Fibroblast of villous mesenchyme (primary cell): ENCODE measurements at regions not wholly inside any gene's neighbourhood (a gene's known extent, or its start where the extent isn't known, plus 50 kb on each side); places are given as distances from the start of the nearest gene placed in this dataset.
"Not testable (repeated sequence)": the region's sequence is repeated elsewhere in the genome, so short reads cannot be mapped to it uniquely, and the experiment has no call there.

Source experiments
- DNase-seq: peaks from one replicate; pipeline ENCODE4 v3.0.0-alpha.2; 2010; ENCODE audit warnings: low read depth
- H3K4me3 ChIP-seq: 2 replicates; pipeline ENCODE4 v1.5.1; 2011; ENCODE audit warnings: low read depth, mild to moderate bottlenecking, low read length
- TF ChIP-seq, protein P1 (sequence below): IDR thresholded peaks from 2 replicates; pipeline ENCODE4 v1.5.1; 2012; ENCODE audit warnings: low read depth, mild to moderate bottlenecking, low read length; ENCODE audit not compliant: insufficient read depth

DNA sequence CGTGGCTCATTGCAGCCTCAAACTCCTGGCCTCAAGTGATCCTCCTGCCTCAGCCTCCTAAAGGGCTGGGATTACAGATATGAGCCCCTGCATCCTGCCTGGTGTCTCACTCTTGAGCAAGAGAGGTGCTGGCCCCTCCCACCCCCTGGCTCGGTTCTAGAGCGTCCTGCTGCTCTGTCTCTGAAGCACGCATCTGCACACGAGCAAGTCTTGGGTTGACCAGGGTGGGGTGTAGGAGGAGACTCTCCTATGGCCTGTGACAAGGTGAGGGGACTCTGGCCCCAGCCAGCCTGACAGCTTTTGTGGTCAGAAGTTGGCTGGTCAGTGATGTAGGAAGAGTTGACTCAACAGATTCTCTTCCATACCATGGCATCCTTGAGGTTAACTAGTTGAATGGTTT is 110.7 kb upstream of the CARD11 start:
- TF ChIP-seq, protein P1, sequence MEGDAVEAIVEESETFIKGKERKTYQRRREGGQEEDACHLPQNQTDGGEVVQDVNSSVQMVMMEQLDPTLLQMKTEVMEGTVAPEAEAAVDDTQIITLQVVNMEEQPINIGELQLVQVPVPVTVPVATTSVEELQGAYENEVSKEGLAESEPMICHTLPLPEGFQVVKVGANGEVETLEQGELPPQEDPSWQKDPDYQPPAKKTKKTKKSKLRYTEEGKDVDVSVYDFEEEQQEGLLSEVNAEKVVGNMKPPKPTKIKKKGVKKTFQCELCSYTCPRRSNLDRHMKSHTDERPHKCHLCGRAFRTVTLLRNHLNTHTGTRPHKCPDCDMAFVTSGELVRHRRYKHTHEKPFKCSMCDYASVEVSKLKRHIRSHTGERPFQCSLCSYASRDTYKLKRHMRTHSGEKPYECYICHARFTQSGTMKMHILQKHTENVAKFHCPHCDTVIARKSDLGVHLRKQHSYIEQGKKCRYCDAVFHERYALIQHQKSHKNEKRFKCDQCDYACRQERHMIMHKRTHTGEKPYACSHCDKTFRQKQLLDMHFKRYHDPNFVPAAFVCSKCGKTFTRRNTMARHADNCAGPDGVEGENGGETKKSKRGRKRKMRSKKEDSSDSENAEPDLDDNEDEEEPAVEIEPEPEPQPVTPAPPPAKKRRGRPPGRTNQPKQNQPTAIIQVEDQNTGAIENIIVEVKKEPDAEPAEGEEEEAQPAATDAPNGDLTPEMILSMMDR, result no peak

DNA sequence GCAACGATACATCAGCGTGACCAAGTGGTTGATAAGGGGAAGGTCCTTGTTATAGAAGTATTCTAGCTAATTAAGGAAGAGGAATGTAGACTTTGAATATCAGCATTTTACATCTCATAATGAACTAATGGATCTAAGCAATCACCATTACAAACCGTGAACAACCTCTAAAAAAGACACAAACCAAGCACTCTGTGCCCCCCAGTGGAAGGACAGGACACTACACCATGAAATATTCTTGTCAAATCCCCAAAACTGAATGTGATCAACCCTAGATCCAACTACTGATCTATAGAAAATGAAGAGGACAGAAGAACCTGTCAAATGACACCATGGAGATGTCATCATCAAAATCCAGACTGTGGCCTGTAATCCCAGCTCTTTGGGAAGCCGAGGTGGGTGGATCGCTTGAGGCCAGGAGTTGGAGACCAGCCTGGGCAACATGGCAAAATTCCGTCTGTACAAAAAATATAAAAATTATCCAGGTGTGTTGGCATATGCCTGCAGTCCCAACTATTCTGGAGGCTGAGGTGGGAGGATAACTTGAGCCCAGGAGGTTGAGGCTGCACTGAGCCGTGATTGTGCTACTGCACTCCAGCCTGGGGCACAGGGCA is 111.3 kb upstream of the CARD11 start:
- H3K4me3 ChIP-seq, result no peak overlapping the region
- TF ChIP-seq, protein P1, result peak; percentile 82
- peak; percentile 55 for DNase-seq

More for the DNA sequence above, 110.7 kb upstream of the CARD11 start:
- H3K4me3 ChIP-seq, result no peak overlapping the region
- no peak for DNase-seq

DNA sequence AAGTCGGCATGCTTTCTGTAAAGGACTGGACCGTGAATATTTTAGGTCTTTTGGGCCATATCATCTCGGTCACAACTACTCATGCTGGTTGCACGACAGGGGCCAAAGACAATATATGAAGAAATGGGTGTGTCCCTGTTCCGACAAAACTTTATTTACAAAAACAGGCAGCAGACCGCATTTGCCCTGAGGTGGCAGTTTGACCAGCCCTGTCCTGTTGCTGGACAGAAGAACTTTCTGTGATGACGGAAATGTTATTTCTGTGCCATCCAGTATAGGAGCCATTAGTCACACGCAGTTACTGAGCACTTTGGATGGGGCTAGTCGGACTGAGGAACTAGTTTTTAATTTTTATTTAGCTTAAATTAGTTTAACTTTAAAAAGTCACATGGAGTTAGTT is 112.8 kb upstream of the CARD11 start:
- no peak overlapping the region for H3K4me3 ChIP-seq
- DNase-seq, result no peak
- TF ChIP-seq, protein P1, result no peak

DNA sequence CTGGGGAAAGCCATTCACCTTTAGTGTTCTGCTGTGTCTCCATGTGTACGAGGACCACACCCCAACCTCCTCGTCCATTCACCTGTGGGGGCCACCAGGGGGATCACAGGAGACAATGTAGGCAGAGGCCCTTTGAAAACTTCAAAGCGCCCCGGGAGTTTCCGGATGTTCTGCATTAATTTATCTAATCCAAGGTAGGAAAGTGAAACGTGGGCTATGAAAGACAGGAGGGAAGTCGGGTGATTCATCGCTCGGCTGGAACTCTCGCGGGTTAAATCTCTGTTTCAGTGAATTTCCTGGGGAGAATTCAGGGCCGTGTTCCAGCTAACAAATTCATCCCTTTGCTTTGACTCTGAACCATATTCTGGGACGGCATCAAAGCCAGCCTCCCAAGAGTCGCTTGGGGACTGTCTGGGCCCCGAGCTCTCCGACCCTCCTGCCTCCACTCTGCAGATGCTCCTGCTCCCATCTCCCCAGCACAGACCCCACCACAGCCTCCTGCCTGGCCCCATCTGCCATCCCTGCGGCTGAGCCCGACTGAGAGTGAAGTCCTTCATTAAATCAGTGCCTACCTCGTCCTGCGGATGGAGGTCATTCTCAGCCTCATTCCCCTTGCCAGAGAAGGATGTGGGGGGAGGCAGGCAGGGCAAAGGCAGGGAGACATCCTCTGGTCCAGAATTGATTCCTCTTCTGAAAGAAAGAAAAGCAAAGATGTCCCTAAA is 114.1 kb upstream of the CARD11 start:
- TF ChIP-seq, protein P1, result no peak
- no peak overlapping the region for H3K4me3 ChIP-seq
- DNase-seq, result no peak

DNA sequence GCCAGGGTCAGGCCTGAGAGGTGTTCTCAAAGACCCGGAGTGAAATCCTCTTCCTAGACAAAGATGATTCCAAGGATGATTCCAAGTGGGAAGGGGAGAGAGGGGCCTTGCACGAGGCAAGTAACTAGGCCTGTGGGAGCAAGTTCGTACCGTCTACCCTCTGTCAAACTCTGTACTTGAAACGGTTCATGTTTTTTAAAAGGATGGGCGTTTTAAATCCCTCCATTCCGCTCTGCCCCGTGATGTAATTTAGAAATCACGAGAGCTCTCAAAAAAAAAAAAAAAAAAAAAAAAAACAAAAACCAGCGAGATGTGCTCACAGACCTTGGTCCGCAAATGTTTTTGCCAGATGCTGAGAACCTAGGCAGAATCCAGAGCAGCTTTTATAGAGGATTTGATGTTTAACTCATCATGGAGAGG is 114.7 kb upstream of the CARD11 start:
- H3K4me3 ChIP-seq, result no peak overlapping the region
- no peak for DNase-seq
- TF ChIP-seq, protein P1, result no peak

DNA sequence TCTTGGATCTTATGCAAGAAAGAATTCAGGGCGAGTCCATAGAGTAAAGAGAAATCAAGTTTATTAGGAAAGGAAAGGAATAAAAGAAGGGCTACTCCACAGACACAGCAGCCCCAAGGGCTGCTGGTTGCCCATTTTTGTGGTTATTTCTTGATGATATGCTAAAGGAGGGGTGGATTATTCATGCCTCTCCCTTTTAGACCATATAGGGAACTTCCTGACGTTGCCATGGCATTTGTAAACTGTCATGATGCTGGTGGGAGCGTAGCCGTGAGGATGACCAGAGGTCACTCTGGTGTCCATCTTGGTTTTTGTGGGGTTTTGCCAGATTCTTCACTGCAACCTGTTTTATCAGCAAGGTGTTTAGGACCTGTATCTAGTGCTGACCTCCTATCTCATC is 115.4 kb upstream of the CARD11 start:
- no peak for DNase-seq
- TF ChIP-seq, protein P1, result no peak
- no peak overlapping the region for H3K4me3 ChIP-seq

DNA sequence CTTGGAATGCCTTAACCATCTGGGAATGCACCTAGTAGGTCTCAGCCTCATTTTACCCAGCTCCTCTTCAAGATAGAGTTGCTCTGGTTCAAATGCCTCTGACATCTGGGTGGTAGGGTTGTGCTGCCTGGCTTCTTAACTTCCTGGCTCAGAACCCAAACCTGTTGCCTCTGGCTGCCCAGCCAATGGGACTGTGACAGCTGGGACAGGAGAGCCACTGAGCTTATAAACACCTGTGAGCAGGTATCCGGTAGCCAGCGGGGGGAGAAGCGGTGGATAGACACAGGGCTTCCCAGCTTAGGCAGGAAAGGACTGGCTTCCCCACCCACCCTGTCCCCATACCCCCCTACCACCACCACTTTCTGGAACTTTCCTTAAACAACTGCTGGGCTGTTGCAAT is 115.8 kb upstream of the CARD11 start:
- TF ChIP-seq, protein P1, result no peak
- DNase-seq, result no peak

DNA sequence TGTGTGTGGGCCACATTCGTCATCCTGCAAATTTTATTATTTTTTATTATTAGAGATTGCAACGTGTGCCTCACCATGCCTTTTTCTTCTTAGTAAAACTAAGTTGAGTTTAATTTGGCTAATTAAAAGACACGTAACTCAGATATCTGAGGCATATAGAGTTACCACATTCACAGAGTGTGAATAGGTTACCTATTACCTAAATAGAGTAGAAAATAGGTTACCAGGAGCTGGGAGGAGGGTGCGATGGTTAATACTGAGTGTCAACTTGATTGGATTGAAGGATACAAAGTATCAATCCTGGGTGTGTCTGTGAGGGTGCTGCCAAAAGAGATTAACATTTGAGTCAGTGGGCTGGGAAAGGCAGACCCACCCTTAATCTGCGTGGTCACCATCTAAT is 116.3 kb upstream of the CARD11 start:
- not testable (repeated sequence) for H3K4me3 ChIP-seq

More for the DNA sequence above, 115.8 kb upstream of the CARD11 start:
- no peak overlapping the region for H3K4me3 ChIP-seq

More for the DNA sequence above, 116.3 kb upstream of the CARD11 start:
- not testable (repeated sequence) for DNase-seq
